ENCODE measurements at regions not wholly inside any gene's neighbourhood (a gene's known extent, or its start where the extent isn't known, plus 50 kb on each side); places are given as distances from the start of the nearest gene placed in this dataset.

DNA sequence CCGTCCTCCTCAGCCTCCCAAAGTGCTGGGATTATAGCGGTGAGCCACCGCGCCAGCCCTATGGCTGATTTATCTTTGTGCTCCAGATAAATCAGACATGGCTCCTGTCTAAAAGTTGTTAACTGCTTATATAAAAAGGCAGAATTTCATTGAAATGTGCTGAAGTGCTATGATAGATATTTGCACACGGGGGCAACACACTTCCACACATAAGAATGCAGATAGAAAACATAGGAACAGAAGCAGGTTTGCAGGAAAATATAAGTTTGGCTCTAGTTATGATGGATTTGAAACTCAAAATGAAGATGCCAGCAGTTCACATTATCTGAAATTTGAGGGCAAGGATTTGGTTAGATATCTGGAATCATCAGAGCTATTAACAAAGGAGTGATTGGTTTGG is 163.1 kb upstream of the SLITRK2 start:
- in situ Hi-C loops (cut with HindIII; ENCODE audit: extremely low pct_ligation_motif_present, low pct_unique_long_range_greater_than_20kb) (no loop called here), intact Hi-C loops (cut with micrococcal nuclease; ENCODE audit: unreplicated experiment) (no loop called here)
- H3K79me2 ChIP-seq (ENCODE audit: insufficient read depth, low read length): no peaks in the 10 kb centered on the region
- no peak for ATAC-seq
- H3K4me2 ChIP-seq (ENCODE audit: low read depth, low read length): no peak overlapping the region
- H3K9ac ChIP-seq (ENCODE audit: insufficient read depth, low read depth, low read length): no peak overlapping the region
- H3K9me3 ChIP-seq (ENCODE audit: low read length): peaks cover 32% of the 10 kb centered on the region
- ChIA-PET CTCF (ENCODE audit: low intra/inter-chr PET ratio, low total read pairs) (no interaction called here), POLR2A (no interaction called here)
- H4K20me1 ChIP-seq (ENCODE audit: insufficient read depth, low read length): no peaks in the 10 kb centered on the region
- no peaks in the 10 kb centered on the region for H3K4me1 ChIP-seq (ENCODE audit: insufficient read depth, low read length)
- no peaks in the 10 kb centered on the region for H3K36me3 ChIP-seq (replicated peaks in 1 of 2; ENCODE audit: control insufficient read depth in 1 of 2, insufficient read depth in 2 of 2, low read length in 2 of 2)
- no peak overlapping the region for H3K4me3 ChIP-seq (replicated peaks in 1 of 3; ENCODE audit: insufficient read depth in 1 of 3, low read depth in 2 of 3, low read length in 3 of 3)
- WGBS (ENCODE audit: low lambda C conversion rate): 11% methylated on average over 1 of the region's 5 CpGs
- FAIRE-seq: no peak
- H2AFZ ChIP-seq (ENCODE audit: low read length): no peak overlapping the region
- no peak for TF ChIP-seq CENPX (CRISPR knock-in tag; IDR thresholded peaks at IDR 0.05)
- TF ChIP-seq KDM4B (CRISPR knock-in tag; IDR thresholded peaks at IDR 0.05): no peak
- no peak for TF ChIP-seq ZNF354B (CRISPR knock-in tag; IDR thresholded peaks at IDR 0.05)
- TF ChIP-seq ZKSCAN8 (CRISPR knock-in tag; IDR thresholded peaks at IDR 0.05; ENCODE audit: borderline replicate concordance): no peak
- TF ChIP-seq, protein P1, sequence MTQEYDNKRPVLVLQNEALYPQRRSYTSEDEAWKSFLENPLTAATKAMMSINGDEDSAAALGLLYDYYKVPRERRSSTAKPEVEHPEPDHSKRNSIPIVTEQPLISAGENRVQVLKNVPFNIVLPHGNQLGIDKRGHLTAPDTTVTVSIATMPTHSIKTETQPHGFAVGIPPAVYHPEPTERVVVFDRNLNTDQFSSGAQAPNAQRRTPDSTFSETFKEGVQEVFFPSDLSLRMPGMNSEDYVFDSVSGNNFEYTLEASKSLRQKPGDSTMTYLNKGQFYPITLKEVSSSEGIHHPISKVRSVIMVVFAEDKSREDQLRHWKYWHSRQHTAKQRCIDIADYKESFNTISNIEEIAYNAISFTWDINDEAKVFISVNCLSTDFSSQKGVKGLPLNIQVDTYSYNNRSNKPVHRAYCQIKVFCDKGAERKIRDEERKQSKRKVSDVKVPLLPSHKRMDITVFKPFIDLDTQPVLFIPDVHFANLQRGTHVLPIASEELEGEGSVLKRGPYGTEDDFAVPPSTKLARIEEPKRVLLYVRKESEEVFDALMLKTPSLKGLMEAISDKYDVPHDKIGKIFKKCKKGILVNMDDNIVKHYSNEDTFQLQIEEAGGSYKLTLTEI (CRISPR knock-in tag; conservative IDR thresholded peaks at IDR 0.05): no peak
- no peak for TF ChIP-seq XBP1 (CRISPR knock-in tag; IDR thresholded peaks at IDR 0.05)
- TF ChIP-seq NCOA2 (CRISPR knock-in tag; IDR thresholded peaks at IDR 0.05): no peak
- no peak for TF ChIP-seq STAT5B (CRISPR knock-in tag; IDR thresholded peaks at IDR 0.05)
- TF ChIP-seq, protein P2, sequence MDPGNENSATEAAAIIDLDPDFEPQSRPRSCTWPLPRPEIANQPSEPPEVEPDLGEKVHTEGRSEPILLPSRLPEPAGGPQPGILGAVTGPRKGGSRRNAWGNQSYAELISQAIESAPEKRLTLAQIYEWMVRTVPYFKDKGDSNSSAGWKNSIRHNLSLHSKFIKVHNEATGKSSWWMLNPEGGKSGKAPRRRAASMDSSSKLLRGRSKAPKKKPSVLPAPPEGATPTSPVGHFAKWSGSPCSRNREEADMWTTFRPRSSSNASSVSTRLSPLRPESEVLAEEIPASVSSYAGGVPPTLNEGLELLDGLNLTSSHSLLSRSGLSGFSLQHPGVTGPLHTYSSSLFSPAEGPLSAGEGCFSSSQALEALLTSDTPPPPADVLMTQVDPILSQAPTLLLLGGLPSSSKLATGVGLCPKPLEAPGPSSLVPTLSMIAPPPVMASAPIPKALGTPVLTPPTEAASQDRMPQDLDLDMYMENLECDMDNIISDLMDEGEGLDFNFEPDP (CRISPR knock-in tag; conservative IDR thresholded peaks at IDR 0.05): no peak
- TF ChIP-seq REXO4 (CRISPR knock-in tag; IDR thresholded peaks at IDR 0.05; ENCODE audit: borderline replicate concordance): no peak
- no peak for TF ChIP-seq ZNF3 (CRISPR knock-in tag; IDR thresholded peaks at IDR 0.05)
- TF ChIP-seq FIP1L1 (IDR thresholded peaks at IDR 0.05; ENCODE audit: borderline replicate concordance, insufficient read depth, low read depth, low read length): no peak
- no peak for TF ChIP-seq TAF1 (CRISPR knock-in tag; IDR thresholded peaks at IDR 0.05)
- TF ChIP-seq KAT2B (IDR thresholded peaks at IDR 0.05; ENCODE audit: borderline replicate concordance, low read depth, low read length): no peak
- TF ChIP-seq ARHGAP35 (CRISPR knock-in tag; IDR thresholded peaks at IDR 0.05; ENCODE audit: borderline replicate concordance): no peak
- no peak for TF ChIP-seq HNRNPK (IDR thresholded peaks at IDR 0.05; ENCODE audit: low read depth, low read length, poor library complexity, severe bottlenecking)
- no peak for TF ChIP-seq HNRNPUL1 (IDR thresholded peaks at IDR 0.05; ENCODE audit: low read depth, low read length)
- no peak for TF ChIP-seq JARID2 (CRISPR knock-in tag; IDR thresholded peaks at IDR 0.05; ENCODE audit: insufficient replicate concordance)
- TF ChIP-seq, protein P3, sequence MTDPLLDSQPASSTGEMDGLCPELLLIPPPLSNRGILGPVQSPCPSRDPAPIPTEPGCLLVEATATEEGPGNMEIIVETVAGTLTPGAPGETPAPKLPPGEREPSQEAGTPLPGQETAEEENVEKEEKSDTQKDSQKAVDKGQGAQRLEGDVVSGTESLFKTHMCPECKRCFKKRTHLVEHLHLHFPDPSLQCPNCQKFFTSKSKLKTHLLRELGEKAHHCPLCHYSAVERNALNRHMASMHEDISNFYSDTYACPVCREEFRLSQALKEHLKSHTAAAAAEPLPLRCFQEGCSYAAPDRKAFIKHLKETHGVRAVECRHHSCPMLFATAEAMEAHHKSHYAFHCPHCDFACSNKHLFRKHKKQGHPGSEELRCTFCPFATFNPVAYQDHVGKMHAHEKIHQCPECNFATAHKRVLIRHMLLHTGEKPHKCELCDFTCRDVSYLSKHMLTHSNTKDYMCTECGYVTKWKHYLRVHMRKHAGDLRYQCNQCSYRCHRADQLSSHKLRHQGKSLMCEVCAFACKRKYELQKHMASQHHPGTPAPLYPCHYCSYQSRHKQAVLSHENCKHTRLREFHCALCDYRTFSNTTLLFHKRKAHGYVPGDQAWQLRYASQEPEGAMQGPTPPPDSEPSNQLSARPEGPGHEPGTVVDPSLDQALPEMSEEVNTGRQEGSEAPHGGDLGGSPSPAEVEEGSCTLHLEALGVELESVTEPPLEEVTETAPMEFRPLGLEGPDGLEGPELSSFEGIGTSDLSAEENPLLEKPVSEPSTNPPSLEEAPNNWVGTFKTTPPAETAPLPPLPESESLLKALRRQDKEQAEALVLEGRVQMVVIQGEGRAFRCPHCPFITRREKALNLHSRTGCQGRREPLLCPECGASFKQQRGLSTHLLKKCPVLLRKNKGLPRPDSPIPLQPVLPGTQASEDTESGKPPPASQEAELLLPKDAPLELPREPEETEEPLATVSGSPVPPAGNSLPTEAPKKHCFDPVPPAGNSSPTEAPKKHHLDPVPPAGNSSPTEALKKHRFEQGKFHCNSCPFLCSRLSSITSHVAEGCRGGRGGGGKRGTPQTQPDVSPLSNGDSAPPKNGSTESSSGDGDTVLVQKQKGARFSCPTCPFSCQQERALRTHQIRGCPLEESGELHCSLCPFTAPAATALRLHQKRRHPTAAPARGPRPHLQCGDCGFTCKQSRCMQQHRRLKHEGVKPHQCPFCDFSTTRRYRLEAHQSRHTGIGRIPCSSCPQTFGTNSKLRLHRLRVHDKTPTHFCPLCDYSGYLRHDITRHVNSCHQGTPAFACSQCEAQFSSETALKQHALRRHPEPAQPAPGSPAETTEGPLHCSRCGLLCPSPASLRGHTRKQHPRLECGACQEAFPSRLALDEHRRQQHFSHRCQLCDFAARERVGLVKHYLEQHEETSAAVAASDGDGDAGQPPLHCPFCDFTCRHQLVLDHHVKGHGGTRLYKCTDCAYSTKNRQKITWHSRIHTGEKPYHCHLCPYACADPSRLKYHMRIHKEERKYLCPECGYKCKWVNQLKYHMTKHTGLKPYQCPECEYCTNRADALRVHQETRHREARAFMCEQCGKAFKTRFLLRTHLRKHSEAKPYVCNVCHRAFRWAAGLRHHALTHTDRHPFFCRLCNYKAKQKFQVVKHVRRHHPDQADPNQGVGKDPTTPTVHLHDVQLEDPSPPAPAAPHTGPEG (CRISPR knock-in tag; IDR thresholded peaks at IDR 0.05): no peak
- no peak overlapping the region for H3K27ac ChIP-seq (ENCODE audit: extremely low read length, insufficient read depth, low read length)
- no TSS peak for BruUV-seq (replicated peaks)
- no peaks in the 10 kb centered on the region for H3K27me3 ChIP-seq (ENCODE audit: control insufficient read depth in 1 of 2, insufficient read depth in 2 of 2, low read length in 2 of 2)
- DNase-seq (ENCODE audit: low spot score): no peak

Measured in HepG2 (cell line).